ENCODE measurements at regions not wholly inside any gene's neighbourhood (a gene's known extent, or its start where the extent isn't known, plus 50 kb on each side); places are given as distances from the start of the nearest gene placed in this dataset.

DNA sequence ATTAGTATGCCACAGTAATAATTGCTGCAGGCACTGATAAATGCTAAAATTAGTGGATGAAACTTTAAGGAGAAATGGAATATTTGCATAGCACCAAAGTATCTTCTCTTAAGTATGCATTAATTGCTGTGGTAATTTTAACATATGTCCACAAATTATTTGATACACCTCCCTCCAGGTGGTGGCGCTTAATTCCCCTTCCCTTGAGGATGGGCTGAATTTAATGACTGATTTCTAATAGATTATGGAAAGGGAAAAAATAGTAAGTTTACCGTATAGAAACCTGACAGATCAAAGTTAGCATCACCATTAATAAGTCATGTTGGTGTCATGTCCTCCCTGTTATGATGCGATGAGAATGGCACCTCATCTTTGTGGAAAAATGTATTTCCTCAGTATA lies 519.2 kb downstream of the TFEC start:
- DNase-seq (ENCODE audit: extremely low read depth in 1 of 11, low read depth in 9 of 11, low spot score in 4 of 11): no peak

DNA sequence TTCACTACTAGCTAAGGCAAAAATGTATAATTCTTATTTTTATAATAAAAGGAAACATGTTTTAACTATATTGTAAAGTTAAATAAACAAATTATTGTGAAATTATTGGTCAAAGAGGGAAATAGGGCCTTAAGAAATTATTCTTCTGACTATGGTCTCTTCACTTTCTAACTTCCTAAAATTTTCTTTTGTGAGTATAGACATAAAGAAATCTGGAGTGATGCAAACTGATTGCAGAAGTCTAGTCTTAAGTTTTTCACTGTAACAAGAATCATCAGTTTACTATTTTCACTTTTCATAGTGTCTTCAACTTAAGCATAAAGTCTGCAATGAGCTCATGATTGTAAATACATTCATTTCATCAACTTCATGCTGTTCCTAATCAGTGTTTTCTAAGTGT lies 525.4 kb downstream of the TFEC start:
- no peak for DNase-seq (ENCODE audit: extremely low read depth in 1 of 11, low read depth in 9 of 11, low spot score in 4 of 11)

DNA sequence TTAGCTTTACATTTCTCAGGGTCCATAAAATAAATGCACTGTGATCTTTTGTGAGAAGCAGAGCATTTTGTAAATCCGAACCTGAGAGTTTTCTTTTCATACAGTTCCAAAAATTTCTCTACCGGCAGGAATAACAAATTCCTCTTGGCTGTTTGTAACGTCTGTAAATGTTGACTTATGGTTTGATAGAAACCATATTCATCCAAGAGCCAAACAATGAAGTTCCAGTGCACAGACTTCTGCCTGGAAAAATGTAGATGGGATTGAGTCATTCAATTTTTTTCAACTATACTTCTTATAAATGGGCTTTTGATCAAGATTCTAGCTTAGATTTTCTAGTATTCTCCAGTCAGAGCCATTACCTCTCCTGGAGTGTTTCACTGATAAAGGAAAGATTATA lies 530.6 kb downstream of the TFEC start:
- DNase-seq (ENCODE audit: extremely low read depth in 1 of 11, low read depth in 9 of 11, low spot score in 4 of 11): no peak

DNA sequence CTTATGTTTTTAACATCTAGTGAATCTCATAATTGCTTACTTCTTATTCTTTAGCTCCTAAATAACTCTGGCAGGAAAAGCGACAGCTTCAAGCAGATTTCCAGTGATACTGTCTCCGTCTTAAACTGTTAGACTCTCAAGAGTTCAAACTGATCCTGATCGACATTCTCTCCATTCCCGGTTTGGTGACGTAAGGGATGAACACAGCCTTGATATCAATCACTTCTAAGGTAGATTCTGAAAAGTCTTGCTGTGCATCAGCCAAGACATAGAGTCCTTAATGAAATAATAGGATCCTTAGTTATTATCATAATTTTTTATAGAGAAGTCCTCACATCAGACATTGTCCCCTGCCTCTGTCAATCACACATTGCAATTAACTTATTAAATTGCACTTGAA lies 534.6 kb downstream of the TFEC start:
- no peak for DNase-seq (ENCODE audit: extremely low read depth in 1 of 11, low read depth in 9 of 11, low spot score in 4 of 11)

DNA sequence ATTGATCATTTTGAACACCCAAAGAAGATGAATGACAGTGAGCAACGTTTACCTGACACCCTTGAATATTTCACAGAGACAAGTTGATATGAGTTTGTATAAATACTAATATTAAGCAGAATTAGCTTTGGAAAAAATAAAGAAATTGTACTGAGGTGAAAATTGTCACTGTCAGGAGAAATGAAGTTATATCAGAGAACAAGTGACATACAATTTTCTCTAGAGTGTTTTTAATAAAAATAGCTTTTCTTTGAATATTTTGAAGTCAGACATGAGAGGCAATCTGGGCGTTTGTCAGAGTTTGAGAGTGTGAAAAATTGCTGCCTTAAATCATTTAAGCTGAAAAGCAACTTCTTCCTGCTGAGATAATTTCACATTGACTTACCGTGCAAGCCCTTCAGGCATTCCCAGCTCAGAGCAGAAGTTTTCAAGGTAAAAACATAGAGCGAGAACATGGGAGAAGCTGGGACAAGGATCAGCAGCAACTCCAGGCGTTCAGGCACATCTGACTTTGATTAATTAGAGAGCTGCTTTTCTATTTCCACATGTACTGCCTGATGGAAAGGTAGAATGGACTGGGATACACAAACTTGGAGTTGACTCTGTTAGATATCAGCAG lies 535.9 kb downstream of the TFEC start:
- no peak for DNase-seq (ENCODE audit: extremely low read depth in 1 of 11, low read depth in 9 of 11, low spot score in 4 of 11)

DNA sequence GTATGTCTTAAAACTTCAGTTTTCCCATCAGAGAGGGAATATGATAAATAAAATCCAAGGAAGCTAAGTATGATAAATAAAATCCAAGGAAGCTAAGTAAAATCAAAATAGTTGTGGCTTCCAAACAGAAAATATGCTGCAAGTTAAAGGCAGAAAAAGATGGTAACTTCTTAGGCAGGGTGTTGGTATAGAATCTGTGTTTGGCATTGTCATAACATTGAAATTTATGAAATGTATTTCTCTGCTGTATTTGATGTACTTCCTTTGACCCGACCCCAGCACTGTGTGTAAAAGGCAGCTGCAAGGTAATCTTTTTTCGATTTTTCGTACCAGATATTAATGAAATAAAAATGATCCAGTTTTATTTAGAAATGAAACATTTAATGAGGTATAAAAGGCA lies 537.2 kb downstream of the TFEC start:
- no peak for DNase-seq (ENCODE audit: extremely low read depth in 1 of 11, low read depth in 9 of 11, low spot score in 4 of 11)

DNA sequence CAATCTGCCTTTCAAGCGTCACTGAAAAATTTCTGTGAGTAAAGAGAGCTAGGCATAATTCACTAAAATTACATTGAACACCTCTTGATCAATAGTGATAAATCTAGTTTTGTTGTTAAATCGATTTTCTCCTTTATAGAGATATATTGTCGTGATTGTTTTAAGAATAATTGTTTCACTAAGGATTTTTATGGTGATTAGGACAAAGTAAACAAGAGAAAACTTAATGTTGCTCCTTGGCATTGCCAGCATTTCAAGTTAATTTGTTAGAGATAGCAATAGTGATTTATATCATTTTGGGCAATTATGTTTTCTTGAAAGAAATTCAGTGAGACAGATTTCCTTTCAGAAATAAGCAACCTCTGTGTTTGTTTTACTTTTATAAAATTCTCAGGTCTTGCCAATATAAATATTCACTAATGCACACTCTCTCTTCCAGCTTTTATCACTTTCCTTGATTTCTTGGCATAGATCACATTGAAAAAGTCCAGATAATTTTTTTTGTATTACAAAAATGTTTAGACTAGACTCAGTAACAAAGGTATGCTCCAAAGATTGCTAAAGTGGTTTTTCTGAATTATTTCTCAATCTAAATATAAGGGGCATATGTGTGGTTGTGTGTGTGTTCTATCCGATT lies 538.7 kb downstream of the TFEC start:
- DNase-seq (ENCODE audit: extremely low read depth in 1 of 11, low read depth in 9 of 11, low spot score in 4 of 11): no peak

DNA sequence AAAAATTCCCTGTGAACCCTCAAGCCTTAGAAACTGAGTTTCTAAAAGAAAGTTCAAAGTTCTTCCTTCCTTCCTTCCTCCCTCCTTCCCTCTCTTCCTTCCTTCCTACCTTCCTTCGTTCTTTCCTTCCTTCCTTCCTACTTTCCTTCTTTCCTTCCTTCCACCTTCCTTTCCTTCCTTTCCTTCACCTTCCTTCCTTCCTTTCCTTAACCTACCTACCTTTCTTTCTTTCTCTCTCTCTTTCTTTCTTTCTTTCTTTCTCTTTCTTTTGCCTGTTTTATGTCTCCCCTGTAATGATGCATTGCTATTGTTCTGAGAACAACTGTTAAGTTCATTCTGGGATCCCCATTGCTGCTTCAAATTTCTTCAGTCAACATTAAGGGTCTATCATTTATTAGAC lies 551.1 kb downstream of the TFEC start:
- no peak for DNase-seq (ENCODE audit: extremely low read depth in 1 of 11, low read depth in 9 of 11, low spot score in 4 of 11)

DNA sequence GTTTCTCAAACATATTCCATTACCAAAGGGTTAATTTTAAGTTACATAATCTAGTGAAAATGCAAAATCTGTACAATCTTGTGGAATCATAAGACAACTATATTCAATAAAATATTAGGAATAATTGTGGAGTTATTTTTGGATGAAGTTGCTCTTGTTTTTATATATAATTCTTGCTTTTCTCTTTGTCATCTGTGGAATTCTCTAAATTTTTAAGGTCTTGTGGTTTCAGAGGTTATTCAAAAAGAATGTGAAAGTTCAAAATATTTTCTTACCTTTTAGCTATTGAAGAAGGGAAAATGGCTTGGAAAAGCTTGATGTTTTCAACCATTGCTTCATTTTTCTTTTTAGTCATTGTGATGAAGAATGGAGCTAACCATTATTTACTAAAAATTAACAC lies 552.1 kb downstream of the TFEC start:
- no peak for DNase-seq (ENCODE audit: extremely low read depth in 1 of 11, low read depth in 9 of 11, low spot score in 4 of 11)

DNA sequence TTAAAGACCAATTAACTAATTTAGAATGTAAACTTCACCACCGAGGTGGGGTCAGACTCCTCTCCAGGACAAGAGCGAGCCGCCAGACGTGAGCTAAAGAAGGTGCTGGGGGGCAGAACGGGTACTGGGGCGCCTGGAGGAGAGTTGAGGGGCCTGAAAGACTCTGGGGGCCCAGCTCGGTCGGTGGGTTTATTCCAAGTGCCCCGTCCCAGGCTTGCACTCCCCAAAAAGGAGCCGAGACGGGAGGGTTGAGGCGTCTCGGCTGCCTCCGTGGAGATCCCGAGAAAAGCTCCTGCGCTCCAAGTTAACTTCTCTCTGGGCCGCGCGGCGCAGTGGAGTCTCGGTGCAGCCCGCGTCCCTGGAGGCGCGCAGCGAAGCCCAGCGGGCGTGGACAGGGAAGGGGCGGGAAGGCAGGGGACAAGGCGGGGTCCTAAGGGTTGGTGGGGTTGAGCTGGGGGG lies 553.3 kb downstream of the TFEC start:
- peak in 4 of 11 donors; percentile 8 to 18 (median 11) for DNase-seq (ENCODE audit: extremely low read depth in 1 of 11, low read depth in 9 of 11, low spot score in 4 of 11)

DNA sequence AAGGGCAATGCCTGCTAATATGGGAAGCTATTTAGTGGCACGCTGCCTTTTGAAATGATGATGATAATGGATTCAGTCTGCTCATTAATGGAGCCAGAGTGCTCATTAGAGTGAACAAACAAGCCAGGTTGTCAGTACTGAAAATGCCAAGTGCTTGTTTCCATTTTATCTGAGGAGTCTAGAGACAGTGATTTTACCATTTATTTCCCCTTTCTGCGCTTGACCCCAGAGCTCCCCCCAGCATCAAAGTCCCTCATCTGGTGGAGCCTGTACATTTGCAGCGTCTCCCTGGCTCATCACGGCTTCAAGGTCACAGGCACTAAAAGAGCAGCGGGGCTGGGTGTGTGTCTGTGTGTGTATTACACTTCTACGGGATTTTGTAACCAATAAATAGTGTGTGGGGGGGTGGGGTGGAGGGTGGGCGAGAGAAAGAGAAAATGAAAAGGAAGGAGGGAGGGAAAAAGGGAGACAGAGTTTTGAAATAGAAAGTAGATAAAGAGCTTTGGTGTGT lies 553.8 kb downstream of the TFEC start:
- peak in 1 of 11 donors; percentile 1 for DNase-seq (ENCODE audit: extremely low read depth in 1 of 11, low read depth in 9 of 11, low spot score in 4 of 11)

DNA sequence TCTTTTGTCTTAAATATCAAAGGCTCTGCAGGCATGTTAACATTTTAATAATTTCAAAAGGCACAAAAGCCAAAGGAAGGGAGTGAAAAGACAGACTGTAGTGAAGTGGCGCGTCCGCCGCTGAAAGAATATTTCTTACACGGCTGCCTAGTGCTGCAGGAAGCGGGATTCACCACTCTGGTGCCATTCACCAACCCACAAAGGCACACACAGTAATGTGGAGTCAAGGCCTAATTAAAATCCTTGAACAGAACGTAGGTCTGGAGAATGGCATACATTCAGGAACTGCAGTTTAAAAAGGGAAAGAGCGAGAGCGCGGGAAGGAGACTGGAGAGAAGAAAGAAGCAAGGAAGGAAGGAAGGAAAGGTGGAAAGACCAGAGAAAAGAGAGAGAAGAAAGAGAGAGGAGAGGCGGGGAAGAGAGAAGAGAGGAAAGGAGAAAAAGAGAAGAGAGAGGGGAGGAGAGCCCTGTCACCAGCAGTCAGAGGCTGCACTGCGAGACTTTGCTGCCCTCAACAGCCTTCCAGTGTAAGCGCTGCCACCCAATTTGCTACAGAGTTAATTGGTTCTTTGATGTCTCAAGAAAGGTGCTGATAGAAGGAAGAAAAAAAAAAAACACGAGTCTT lies 554.0 kb downstream of the MDFIC start:
- peak in 1 of 11 donors; percentile 5 for DNase-seq (ENCODE audit: extremely low read depth in 1 of 11, low read depth in 9 of 11, low spot score in 4 of 11)

DNA sequence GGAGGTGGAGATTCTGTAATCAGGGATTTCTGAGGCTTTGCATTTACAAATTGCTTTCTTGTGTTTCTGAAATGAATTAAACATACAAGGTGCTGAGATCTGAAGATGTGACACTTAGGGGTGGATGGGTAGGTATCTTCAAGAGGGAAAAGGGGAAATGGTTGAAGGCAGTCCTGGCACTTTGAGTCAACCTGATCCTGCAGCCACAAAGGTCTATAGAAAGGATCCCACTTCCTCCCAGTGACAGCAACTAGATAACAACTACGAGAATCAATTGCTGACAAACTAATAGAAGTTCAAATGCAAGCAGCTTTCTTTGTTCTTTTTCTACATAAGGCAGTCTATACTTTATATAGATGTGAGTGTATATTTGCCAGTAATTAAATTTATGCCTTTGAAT lies 553.3 kb downstream of the MDFIC start:
- DNase-seq (ENCODE audit: extremely low read depth in 1 of 11, low read depth in 9 of 11, low spot score in 4 of 11): no peak

DNA sequence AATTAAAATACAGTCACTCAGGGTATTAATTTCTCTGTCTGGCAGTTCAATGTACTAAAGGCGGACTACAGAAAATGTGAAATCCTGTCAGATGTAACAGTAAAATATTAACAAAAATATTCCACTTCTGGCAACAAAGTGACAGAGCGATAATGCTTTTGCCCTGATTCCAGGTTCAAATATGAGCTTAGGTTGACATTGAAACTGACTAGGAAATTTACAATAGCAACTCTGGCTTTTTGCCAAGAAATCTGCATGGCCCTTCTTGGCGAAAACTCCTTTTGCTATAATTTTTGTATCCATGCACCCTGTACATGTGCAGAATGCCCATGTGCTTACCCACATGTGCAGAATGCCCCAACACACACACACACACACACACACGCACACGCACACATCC lies 552.2 kb downstream of the MDFIC start:
- DNase-seq (ENCODE audit: extremely low read depth in 1 of 11, low read depth in 9 of 11, low spot score in 4 of 11): no peak

DNA sequence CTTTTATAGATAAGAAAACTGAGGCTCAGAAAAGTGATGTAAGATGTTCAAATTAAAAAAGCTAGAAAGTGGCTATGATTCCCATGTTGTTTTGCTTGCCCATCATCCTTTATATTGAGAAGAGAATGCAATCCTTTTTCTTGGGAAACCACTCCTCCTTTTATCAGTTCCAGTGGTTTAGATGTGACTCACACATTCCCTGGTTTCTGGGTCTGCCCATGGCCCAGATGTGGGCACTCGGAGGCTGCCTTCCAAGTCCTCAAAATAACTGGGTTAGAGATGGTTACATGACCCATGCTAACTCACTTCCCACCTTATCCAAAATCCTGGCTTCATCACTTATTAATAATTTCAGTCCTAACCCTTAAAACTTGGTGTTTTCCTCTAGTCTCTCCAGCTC lies 550.0 kb downstream of the MDFIC start:
- no peak for DNase-seq (ENCODE audit: extremely low read depth in 1 of 11, low read depth in 9 of 11, low spot score in 4 of 11)

DNA sequence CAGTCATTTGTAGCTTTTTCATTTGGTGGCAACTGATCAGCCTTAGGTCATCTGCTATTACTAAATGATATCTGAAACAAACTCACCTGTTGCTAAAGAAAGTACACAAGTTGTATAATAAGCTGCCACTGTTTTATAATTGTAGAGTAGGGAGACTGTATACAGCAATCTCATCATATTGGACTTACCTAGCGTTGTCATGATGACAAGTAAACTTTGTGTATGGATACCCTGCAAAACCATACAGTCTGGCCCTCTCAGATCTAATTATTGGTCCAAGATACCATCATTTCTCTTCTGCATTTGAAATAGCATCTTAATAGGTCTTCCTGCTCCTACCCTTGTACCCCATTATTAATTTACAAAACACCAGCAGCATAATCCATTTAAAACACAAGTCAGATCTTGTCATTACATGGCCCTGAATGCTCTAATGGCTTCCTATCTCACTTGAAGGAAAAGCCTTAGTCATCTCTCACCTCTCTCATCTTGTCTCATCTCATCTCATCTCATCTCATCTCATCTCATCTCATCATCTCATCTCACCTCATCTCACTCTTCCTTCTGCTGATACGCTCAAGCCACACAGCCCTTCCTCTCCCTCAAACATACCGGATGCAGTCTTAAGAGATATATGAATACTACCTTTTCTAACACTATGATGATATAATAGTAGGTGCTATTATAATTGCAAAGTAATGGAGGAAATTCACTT lies 540.6 kb downstream of the MDFIC start:
- no peak for DNase-seq (ENCODE audit: extremely low read depth in 1 of 11, low read depth in 9 of 11, low spot score in 4 of 11)

DNA sequence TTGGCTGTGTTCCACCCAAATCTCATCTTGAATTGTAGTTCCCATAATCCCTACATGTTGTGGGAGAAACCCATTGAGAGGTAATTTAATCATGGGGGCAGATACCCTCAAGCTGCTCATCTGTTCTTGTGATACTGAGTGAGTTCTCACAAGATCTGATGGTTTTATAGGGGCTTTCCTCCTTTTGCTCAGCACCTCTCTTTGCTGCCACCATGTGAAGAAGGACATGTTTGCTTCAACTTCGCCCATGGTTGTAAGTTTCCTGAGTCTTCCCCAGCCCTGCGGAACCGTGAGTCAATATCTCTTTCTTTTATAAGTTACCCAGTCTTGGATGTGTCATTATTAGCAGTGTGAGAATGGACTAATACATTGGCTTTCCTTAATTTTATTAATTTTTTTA lies 527.8 kb downstream of the MDFIC start:
- no peak for DNase-seq (ENCODE audit: extremely low read depth in 1 of 11, low read depth in 9 of 11, low spot score in 4 of 11)

DNA sequence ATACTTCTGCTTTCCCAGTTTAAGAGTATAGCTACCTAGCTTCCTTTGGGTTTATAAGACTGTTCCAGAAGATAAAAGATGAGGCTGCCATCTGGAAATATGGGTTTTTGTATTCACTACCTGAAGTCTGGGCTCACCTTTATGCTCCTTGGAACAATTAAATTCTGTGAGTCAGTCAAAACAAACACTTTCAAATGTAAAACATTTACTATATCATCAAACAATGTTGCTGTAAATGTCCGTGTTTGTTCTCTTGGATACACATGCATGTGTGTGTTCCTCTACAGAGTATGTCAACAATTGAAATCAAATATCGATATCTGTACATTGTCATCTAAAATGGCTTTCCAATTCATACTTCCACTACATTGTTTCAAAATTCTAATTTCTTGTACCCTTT lies 525.6 kb downstream of the MDFIC start:
- DNase-seq (ENCODE audit: extremely low read depth in 1 of 11, low read depth in 9 of 11, low spot score in 4 of 11): no peak

DNA sequence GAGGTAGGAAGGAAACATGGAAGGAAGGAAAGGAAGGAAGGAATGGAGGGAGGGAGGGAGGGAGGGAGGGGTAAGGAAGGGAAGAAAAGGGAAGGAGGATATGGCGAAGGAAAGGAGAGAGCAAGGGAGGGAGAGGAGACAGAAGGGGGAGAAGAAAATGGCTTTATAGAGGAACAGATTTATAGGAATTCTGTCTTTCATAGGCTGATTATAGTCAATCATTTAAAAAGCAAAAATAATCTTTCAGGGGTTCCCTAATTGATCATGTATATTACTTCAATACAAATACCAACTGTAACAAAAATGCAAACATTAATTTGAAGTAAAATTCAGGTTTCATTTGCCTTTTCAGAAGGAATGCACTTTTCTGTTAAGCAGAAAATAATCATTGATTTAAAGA lies 519.1 kb downstream of the MDFIC start:
- no peak for DNase-seq (ENCODE audit: extremely low read depth in 1 of 11, low read depth in 9 of 11, low spot score in 4 of 11)

DNA sequence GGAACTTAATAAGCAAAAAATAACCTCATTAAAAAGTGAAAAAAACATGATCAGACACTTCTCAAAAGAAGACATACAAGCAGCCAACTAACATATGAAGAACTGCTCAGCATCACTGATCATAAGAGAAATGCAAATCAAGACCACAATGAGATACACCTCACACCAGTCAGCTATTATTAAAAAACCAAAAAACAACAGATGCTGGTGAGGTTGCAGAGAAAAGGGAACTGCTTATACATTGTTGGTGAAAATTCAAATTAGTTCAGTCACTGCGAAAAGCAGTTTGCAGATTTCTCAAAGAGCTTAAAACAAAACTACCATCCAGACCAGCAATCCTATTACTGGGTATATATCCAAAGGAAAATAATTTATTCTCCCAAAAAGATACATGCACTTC lies 513.3 kb downstream of the MDFIC start:
- no peak for DNase-seq (ENCODE audit: extremely low read depth in 1 of 11, low read depth in 9 of 11, low spot score in 4 of 11)
